ENCODE measurements at regions not wholly inside any gene's neighbourhood (a gene's known extent, or its start where the extent isn't known, plus 50 kb on each side); places are given as distances from the start of the nearest gene placed in this dataset.

DNA sequence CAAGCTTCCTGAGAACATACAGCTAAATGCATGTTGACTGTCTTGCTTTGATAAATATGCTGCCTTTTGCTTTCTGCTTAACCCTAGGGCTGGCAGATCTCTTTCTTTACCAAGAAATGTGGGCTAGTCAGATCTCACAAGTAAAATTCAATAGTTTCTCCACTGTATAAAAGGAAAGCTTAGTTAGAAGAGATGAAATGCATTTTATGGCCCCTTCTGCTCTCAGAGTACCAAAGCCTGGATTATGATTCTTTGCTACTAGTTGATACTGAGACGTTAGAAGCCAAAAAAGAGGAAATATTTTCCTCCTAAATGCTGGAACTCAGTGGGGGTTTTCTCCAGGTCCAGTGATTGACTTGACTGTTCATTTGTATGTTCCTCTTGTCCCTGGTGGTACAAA is 552.7 kb downstream of the SNAPC1 start:
- ChIA-PET POLR2A (no interaction called here), CTCF (no interaction called here)
- no peak for DNase-seq (ENCODE audit: low read depth, low spot score)
- TF ChIP-seq, protein P1, sequence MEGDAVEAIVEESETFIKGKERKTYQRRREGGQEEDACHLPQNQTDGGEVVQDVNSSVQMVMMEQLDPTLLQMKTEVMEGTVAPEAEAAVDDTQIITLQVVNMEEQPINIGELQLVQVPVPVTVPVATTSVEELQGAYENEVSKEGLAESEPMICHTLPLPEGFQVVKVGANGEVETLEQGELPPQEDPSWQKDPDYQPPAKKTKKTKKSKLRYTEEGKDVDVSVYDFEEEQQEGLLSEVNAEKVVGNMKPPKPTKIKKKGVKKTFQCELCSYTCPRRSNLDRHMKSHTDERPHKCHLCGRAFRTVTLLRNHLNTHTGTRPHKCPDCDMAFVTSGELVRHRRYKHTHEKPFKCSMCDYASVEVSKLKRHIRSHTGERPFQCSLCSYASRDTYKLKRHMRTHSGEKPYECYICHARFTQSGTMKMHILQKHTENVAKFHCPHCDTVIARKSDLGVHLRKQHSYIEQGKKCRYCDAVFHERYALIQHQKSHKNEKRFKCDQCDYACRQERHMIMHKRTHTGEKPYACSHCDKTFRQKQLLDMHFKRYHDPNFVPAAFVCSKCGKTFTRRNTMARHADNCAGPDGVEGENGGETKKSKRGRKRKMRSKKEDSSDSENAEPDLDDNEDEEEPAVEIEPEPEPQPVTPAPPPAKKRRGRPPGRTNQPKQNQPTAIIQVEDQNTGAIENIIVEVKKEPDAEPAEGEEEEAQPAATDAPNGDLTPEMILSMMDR (IDR thresholded peaks at IDR 0.05; ENCODE audit: insufficient read depth, low read length, missing control alignments), result no peak
- no peak overlapping the region for H3K4me3 ChIP-seq (ENCODE audit: low read depth, low read length)

DNA sequence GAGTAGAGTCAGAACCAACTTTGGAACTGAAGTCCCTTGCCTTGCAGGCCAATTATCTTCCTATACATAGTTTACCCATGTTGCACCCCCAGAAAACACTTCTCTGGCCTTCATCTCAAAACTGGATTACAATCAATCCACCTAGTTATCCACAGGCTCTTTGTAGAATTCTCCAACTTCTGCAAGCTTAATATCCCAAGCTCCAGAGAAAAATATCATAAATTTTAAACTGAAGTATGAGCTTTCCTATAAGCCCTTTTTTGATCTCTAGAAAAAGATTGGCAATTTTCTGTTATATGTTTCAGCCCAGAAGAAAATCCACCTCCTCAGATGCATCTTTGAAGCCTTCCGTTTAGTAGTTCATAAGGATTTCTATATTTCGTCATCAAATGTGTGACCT is 553.4 kb downstream of the SNAPC1 start:
- TF ChIP-seq, protein P1 (IDR thresholded peaks at IDR 0.05; ENCODE audit: insufficient read depth, low read length, missing control alignments), result no peak
- no peak for DNase-seq (ENCODE audit: low read depth, low spot score)
- CTCF ChIA-PET, result no interaction called here
- POLR2A ChIA-PET, result no interaction called here
- H3K4me3 ChIP-seq (ENCODE audit: low read depth, low read length), result no peak overlapping the region

DNA sequence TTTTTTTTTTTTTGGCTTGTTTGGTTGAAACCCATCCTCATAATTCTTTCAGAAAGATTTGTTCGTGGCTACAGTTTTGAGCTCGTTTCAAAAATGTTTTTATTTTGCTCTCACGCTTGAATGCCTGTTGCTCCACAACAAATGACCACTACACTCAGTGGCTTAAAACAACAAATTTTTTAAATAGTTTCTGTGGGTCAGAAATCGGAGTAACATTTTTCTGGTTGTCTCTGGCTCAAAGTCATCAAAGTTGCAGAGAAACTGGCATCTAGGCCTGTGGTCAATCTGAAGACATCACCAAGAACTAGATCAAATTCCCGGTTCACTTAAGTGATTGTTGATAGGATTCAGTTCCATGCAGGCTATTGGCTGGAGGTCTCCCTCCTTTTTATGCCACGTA is 560.0 kb downstream of the SNAPC1 start:
- TF ChIP-seq, protein P1 (IDR thresholded peaks at IDR 0.05; ENCODE audit: insufficient read depth, low read length, missing control alignments), result no peak
- POLR2A ChIA-PET, result no interaction called here
- H3K4me3 ChIP-seq (ENCODE audit: low read depth, low read length), result no peak overlapping the region
- CTCF ChIA-PET, result no interaction called here
- DNase-seq (ENCODE audit: low read depth, low spot score), result no peak

DNA sequence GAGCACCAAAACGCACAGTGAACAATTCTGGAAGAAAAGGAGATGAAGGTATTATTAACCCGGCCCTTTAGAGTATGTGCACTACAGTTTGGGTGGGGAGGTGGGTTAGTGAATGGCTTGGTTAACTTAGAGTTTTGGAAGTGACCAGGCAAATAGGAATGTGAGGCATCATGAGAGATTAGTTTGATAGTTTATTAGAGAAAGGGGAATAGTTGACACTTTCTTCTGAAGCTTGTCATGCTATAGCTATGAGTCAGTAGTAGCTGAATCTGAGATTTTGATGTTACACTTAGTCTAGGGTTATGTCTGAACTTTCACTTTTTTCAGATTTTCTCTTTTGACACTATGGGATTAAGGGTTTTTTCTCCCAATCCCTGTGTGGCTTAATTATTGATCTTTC is 567.2 kb downstream of the SNAPC1 start:
- H3K4me3 ChIP-seq (ENCODE audit: low read depth, low read length), result no peak overlapping the region
- peak; percentile 61 for DNase-seq (ENCODE audit: low read depth, low spot score)
- ChIA-PET CTCF (no interaction called here), POLR2A (no interaction called here)
- TF ChIP-seq, protein P1 (IDR thresholded peaks at IDR 0.05; ENCODE audit: insufficient read depth, low read length, missing control alignments), result no peak

DNA sequence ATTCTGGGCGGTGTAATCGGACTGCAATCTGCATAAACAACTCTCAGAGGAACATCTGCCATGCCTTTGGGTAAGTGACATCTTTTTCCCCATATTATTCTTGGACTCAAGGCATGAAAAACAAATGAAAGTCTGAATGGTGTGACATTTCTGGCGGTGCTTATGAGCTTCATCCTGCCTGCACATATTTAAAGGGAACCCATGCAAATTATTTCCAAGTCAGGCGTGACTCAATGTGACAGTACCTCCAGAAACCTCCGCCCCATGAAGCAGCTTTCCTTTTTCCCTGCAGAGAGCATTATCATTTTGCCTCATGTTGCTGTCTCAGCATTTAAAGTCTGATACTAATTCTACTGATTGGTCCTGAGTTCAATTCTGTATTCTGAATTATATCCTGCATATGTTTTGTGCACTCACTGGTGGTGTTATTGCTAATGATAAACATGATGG is 585.4 kb downstream of the SNAPC1 start:
- ChIA-PET POLR2A (no interaction called here), CTCF (no interaction called here)
- no peak overlapping the region for H3K4me3 ChIP-seq (ENCODE audit: low read depth, low read length)
- DNase-seq (ENCODE audit: low read depth, low spot score), result no peak
- TF ChIP-seq, protein P1 (IDR thresholded peaks at IDR 0.05; ENCODE audit: insufficient read depth, low read length, missing control alignments), result no peak

DNA sequence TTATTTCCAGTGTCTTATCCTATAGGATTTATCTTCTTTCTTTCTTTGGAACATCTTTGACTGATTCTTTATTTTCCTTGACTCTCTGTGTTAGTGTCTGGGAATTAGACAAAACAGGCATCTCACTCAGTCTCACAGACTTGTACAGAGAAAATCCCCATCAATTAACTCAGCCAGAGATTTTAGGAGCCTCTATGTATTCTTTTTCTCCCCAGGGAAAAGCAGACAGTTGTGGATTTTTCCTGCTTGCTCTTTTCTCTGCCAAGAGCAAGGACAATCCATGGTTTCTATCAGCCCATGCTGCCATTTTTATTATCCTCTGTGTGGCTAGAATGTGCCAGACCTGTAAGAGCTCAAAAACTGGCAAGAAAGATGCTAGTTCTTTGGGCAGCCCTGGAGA is 595.1 kb downstream of the SNAPC1 start:
- no peak overlapping the region for H3K4me3 ChIP-seq (ENCODE audit: low read depth, low read length)
- TF ChIP-seq, protein P1 (IDR thresholded peaks at IDR 0.05; ENCODE audit: insufficient read depth, low read length, missing control alignments), result no peak
- CTCF ChIA-PET, result no interaction called here
- POLR2A ChIA-PET, result no interaction called here
- DNase-seq (ENCODE audit: low read depth, low spot score), result no peak
